ENCODE measurements at regions not wholly inside any gene's neighbourhood (a gene's known extent, or its start where the extent isn't known, plus 50 kb on each side); places are given as distances from the start of the nearest gene placed in this dataset.

- TF ChIP-seq, protein P1, sequence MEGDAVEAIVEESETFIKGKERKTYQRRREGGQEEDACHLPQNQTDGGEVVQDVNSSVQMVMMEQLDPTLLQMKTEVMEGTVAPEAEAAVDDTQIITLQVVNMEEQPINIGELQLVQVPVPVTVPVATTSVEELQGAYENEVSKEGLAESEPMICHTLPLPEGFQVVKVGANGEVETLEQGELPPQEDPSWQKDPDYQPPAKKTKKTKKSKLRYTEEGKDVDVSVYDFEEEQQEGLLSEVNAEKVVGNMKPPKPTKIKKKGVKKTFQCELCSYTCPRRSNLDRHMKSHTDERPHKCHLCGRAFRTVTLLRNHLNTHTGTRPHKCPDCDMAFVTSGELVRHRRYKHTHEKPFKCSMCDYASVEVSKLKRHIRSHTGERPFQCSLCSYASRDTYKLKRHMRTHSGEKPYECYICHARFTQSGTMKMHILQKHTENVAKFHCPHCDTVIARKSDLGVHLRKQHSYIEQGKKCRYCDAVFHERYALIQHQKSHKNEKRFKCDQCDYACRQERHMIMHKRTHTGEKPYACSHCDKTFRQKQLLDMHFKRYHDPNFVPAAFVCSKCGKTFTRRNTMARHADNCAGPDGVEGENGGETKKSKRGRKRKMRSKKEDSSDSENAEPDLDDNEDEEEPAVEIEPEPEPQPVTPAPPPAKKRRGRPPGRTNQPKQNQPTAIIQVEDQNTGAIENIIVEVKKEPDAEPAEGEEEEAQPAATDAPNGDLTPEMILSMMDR (IDR thresholded peaks at IDR 0.05) = no peak
- no peak for TF ChIP-seq POLR2A (IDR thresholded peaks at IDR 0.05)
Observed at GRCh38 chr6:112488238-112488637, 141.1 kb downstream of the RFPL4B start.

Data from ovary (tissue), 3 donors.